Hematopoietic multipotent progenitor cell (in vitro differentiated cells): ENCODE measurements at regions not wholly inside any gene's neighbourhood (a gene's known extent, or its start where the extent isn't known, plus 50 kb on each side); places are given as distances from the start of the nearest gene placed in this dataset.
"Not testable (repeated sequence)": the region's sequence is repeated elsewhere in the genome, so short reads cannot be mapped to it uniquely, and the experiment has no call there.

Experiments used
- DNase-seq, 3 donors: peaks; one replicate each; pipeline ENCODE4 v3.0.0-alpha.2; 2011 to 2015; ENCODE audit warnings: low read depth in 2 of 3, low spot score in 2 of 3

GRCh38 chr4:13761581-13761980 lies 134.1 kb upstream of the BOD1L1 start:
- not testable (repeated sequence) for DNase-seq

DNA sequence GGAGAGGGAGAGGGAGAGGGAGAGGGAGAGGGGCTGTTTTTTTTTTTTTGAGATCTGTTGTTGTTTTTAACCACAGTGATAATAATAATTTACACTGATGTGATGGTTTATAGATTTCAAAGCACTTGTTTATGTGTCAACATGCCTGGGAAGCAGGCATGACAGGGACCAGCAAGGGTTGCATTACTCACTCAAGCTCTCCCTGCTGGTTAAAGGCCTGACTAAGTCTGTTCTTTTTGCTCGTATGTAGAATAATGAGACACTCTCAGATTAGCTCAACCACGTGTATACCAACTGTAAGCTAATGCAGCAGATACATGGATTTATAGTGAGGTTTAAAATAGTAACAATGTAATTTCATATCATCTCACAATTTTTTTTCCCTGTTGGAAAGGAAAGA lies 134.6 kb upstream of the BOD1L1 start:
- no peak for DNase-seq

DNA sequence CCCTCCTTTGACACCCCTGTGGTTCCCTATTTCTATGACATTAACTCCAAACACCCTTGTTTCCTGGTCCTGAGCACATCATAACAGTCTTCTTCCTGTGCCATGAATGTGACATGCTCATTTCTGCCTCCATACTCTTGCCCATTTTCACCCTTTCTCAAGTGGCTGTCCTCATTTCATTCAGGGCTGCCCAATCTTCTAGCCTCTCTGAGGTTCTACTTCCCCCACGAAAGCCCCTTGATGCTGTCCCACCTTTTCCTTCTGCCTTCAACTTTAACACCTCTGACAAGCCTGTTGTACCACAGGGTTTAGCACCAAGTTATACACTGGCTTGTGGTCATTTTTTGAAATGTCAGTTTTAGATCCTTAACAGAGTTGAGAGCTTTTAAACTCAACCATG lies 136.2 kb upstream of the BOD1L1 start:
- no peak for DNase-seq

GRCh38 chr4:13765539-13765938 lies 138.0 kb upstream of the BOD1L1 start:
- no peak for DNase-seq

- DNase-seq, result no peak
Observed at GRCh38 chr4:13766761-13767540, 139.4 kb upstream of the BOD1L1 start.

DNA sequence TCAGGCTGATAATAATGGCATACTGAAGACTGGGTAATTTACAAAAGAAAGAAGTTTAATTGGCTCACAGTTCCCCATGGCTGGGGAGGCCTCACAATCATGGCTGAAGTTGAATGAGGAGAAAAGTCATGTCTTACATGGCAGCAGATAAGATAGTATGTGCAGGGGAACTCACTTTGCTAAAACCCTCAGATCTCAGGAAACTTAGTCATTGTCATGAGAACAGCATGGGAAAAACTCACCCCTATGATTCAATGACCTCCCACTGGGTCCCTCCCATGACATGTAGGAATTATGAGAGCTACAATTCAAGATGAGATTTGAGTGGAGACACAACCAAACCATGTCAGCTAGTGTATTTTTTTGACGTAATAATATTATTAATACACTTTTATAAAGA lies 149.8 kb upstream of the BOD1L1 start:
- DNase-seq, result no peak

DNA sequence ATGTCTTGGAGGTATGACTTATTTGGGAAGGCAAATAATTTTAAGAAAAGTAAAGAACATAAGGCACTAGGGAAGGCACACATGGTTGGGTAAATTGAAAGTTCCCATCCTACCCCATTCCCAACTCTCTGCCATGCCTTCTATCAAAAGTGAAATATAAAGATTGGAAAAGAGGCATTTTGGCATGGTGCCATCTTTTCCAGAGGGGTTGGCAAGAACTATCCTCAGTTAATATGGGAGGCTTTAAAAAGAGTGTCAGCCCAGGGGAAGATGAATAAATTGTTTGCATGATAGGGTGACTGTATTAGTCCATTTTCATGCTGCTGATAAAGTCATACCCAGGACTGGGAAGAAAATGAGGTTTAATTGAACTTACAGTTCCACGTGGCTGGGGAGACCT lies 150.8 kb upstream of the BOD1L1 start:
- no peak for DNase-seq

GRCh38 chr4:13782231-13782630 lies 154.7 kb upstream of the BOD1L1 start:
- peak in 1 of 3 donors; percentile 33 for DNase-seq

GRCh38 chr4:13783800-13784411 lies 156.4 kb upstream of the BOD1L1 start:
- peak in 2 of 3 donors; percentile 17 to 34 for DNase-seq

- peak in 2 of 3 donors; percentile 63 to 90 for DNase-seq
Observed at GRCh38 chr4:13793020-13793710, 165.6 kb upstream of the BOD1L1 start.

- peak in 2 of 3 donors; percentile 12 to 23 for DNase-seq
Observed at GRCh38 chr4:13794819-13795565, 167.5 kb upstream of the BOD1L1 start.

- no peak for DNase-seq
Observed at GRCh38 chr4:13797061-13797460, 169.5 kb upstream of the BOD1L1 start.

DNA sequence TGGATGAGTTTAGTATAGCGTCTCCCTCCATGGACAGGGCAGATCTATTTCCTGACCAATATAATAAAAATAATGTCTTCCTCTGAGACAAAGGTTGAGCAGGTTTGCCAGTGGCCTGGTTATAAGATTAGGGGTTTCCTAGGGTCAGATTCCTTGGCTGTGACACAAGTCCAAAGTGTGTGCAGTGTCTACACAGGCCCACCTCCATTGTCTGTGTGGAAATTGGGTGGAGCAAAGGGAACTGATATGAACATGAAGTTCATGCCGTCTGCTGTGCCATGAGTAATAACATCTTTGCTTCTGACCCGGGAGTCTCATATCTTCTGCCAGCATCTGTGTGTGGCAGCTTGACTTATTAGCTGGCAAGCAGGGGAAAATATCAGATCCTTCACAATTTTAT lies 187.7 kb upstream of the BOD1L1 start:
- no peak for DNase-seq

- no peak for DNase-seq
Observed at GRCh38 chr4:13816472-13816871, 188.9 kb upstream of the BOD1L1 start.

DNA sequence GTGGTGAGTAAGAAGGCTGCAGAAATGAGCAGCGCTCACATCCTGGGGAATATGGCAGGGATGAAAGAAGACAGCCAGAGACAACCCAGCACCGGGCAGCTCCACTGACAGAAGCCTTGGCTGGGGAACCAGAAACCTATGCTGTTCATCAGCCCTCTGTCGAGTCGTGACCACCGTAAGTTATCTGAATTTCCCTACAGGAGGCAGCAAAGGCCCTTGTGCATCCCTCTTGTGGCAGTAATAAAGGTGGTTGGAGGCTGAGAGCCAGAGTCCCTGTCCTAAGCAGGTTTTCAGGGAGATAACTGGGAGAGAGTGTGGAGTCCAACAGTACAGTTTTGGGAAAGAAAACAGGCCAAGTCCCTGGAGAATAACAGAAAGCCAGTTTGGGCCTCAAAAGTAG lies 194.0 kb upstream of the BOD1L1 start:
- no peak for DNase-seq

DNA sequence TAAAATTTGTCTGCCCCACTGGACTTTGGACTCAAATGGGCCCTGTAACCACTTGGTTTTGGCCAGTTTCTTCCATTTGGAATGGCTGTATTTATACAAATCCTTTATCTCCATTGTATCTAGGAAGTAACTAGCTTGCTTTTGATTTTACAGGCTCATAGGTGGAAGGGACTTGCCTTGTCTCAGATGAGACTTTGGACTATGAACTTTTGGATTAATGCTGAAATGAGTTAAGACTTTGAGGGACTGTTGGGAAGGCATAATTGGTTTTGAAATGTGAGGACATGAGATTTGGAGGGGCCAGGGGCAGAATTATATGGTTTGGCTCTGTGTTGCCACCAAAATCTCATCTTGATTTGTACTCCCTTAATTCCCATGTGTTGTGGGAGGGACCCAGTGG lies 198.3 kb upstream of the BOD1L1 start:
- not testable (repeated sequence) for DNase-seq

- DNase-seq, result no peak
Observed at GRCh38 chr4:13829457-13829856, 201.9 kb upstream of the BOD1L1 start.

DNA sequence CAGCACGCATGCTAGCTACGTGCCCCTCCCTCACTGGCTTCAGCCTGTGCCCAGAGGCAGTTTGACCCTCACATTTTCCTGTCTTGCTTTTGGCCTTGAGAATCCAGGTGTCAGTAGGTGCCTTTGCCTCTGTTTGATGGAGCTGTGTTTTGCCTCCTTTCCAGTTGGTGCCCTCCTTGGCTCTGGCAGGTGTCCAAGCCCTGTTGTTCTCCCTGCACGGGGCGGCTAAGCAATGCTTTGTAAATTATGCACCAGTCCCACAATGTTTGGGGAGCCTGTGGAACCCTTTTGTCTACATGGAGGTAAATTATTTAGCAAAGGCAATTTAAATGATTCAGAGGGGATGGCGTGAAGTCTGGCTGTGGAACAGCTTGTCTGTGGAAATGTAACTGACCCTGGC lies 202.9 kb upstream of the BOD1L1 start:
- no peak for DNase-seq

DNA sequence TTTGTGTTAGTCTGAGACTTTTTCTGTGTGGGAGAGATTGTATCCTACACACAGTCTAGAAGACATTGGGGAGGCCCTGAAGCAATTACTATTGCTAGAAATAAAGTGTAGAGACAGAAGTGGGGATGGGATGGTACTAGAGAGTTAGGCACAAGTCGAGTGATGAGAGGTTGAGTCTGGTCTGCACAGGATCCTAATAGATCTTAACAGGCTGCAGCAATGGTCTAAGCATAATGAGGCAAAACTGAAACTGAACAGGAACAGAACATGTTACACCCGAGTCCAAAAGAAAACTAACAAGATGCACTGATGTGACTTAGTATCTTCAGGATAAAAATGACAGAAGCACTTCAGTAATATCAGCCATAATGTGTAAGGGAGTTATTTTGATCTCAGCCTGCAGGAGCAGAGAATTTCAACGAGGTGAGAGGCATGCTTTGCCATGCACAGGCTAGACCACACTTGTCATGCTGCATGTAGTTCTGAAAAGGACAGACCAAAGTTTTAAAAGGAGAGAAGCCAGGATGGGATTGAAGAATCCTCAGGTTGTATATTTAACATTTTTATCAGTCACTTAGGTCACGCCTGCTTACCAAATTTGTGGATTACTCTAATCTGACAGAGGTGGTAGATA lies 205.8 kb upstream of the BOD1L1 start:
- DNase-seq, result no peak
